DMS 273 (cell line): ENCODE measurements at regions not wholly inside any gene's neighbourhood (a gene's known extent, or its start where the extent isn't known, plus 50 kb on each side); places are given as distances from the start of the nearest gene placed in this dataset.

Experiments
- DNase-seq: peaks from one replicate; lab custom pipeline; 2025; ENCODE audit not compliant: unreplicated experiment; lab: John Stamatoyannopoulos, UW

GRCh38 chr2:239768031-239768790 lies 256.9 kb downstream of the NDUFA10 start:
- no peak for DNase-seq

- DNase-seq = no peak
Observed at GRCh38 chr2:239767021-239767905, 257.9 kb downstream of the NDUFA10 start.

GRCh38 chr2:239765911-239766310 lies 259.2 kb downstream of the NDUFA10 start:
- no peak for DNase-seq

GRCh38 chr2:239765076-239765845 lies 259.9 kb downstream of the NDUFA10 start:
- DNase-seq = no peak

- peak; percentile 53 for DNase-seq
Observed at GRCh38 chr2:239763433-239764097, 261.6 kb downstream of the NDUFA10 start.

- DNase-seq = no peak
Observed at GRCh38 chr2:239762655-239763269, 262.4 kb downstream of the NDUFA10 start.

- DNase-seq = no peak
Observed at GRCh38 chr2:239762106-239762505, 263.0 kb downstream of the NDUFA10 start.

GRCh38 chr2:239760596-239760995 lies 264.5 kb downstream of the NDUFA10 start:
- DNase-seq = no peak

- no peak for DNase-seq
Observed at GRCh38 chr2:239758279-239758877, 266.8 kb downstream of the NDUFA10 start.

- DNase-seq = peak; percentile 7
Observed at GRCh38 chr2:239756790-239757760, 268.1 kb downstream of the NDUFA10 start.

GRCh38 chr2:239756031-239756789 lies 268.9 kb downstream of the NDUFA10 start:
- DNase-seq = no peak

- DNase-seq = no peak
Observed at GRCh38 chr2:239753401-239753837, 271.7 kb downstream of the NDUFA10 start.

GRCh38 chr2:239752951-239753350 lies 272.2 kb downstream of the NDUFA10 start:
- no peak for DNase-seq

- no peak for DNase-seq
Observed at GRCh38 chr2:239751679-239752355, 273.3 kb downstream of the NDUFA10 start.

GRCh38 chr2:239750929-239751678 lies 274.0 kb downstream of the NDUFA10 start:
- DNase-seq = no peak

- no peak for DNase-seq
Observed at GRCh38 chr2:239750045-239750835, 274.9 kb downstream of the NDUFA10 start.
